ENCODE measurements at regions not wholly inside any gene's neighbourhood (a gene's known extent, or its start where the extent isn't known, plus 50 kb on each side); places are given as distances from the start of the nearest gene placed in this dataset.

GRCh38 chr4:13942977-13943376 lies 315.5 kb upstream of the BOD1L1 start:
- H3K4me1 ChIP-seq: no peaks in the 10 kb centered on the region
- no peaks in the 10 kb centered on the region for H3K36me3 ChIP-seq
- 92% methylated on average over 3 of the region's 3 CpGs for WGBS
- H3K27ac ChIP-seq: no peak overlapping the region
- TF ChIP-seq CTCF (IDR thresholded peaks at IDR 0.05): no peak
- TF ChIP-seq EP300 (IDR thresholded peaks at IDR 0.05): no peak
- TF ChIP-seq POLR2AphosphoS5 (IDR thresholded peaks at IDR 0.05): no peak
- no peak for TF ChIP-seq POLR2A (IDR thresholded peaks at IDR 0.05)
- no peaks in the 10 kb centered on the region for H3K9me3 ChIP-seq
- H3K27me3 ChIP-seq: no peaks in the 10 kb centered on the region
- DNase-seq (ENCODE audit: low spot score in 2 of 2): no peak
- no peak overlapping the region for H3K4me3 ChIP-seq

- no peak overlapping the region for H3K4me3 ChIP-seq
- no peaks in the 10 kb centered on the region for H3K36me3 ChIP-seq
- H3K27ac ChIP-seq: no peak overlapping the region
- WGBS: 49% methylated on average over 10 of the region's 10 CpGs
- no peaks in the 10 kb centered on the region for H3K27me3 ChIP-seq
- no peak for DNase-seq (ENCODE audit: low spot score in 2 of 2)
- TF ChIP-seq EP300 (IDR thresholded peaks at IDR 0.05) (no peak), POLR2AphosphoS5 (IDR thresholded peaks at IDR 0.05) (no peak), POLR2A (IDR thresholded peaks at IDR 0.05) (no peak), CTCF (IDR thresholded peaks at IDR 0.05) (no peak)
- H3K4me1 ChIP-seq: no peaks in the 10 kb centered on the region
- H3K9me3 ChIP-seq: no peaks in the 10 kb centered on the region
These were observed 316.6 kb upstream of the BOD1L1 start for GRCh38 chr4:13944095-13944511.

GRCh38 chr4:13947921-13948320 lies 320.4 kb upstream of the BOD1L1 start:
- H3K4me1 ChIP-seq: no peaks in the 10 kb centered on the region
- no peak for DNase-seq (ENCODE audit: low spot score in 2 of 2)
- WGBS: 89% methylated on average over 1 of the region's 1 CpG

GRCh38 chr4:13950491-13950890 lies 323.0 kb upstream of the BOD1L1 start:
- Histone ChIP-seq H3K4me1 (no peaks in the 10 kb centered on the region), H3K27me3 (no peaks in the 10 kb centered on the region), H3K9me3 (no peaks in the 10 kb centered on the region), H3K36me3 (no peaks in the 10 kb centered on the region), H3K27ac (no peak overlapping the region), H3K4me3 (no peak overlapping the region)
- WGBS: 63% methylated on average over 4 of the region's 4 CpGs
- no peak for TF ChIP-seq EP300 (IDR thresholded peaks at IDR 0.05)
- no peak for TF ChIP-seq POLR2AphosphoS5 (IDR thresholded peaks at IDR 0.05)
- TF ChIP-seq POLR2A (IDR thresholded peaks at IDR 0.05): no peak
- no peak for TF ChIP-seq CTCF (IDR thresholded peaks at IDR 0.05)
- no peak for DNase-seq (ENCODE audit: low spot score in 2 of 2)

More at GRCh38 chr4:13947921-13948320, 320.4 kb upstream of the BOD1L1 start:
- Histone ChIP-seq H3K4me3 (no peak overlapping the region), H3K9me3 (no peaks in the 10 kb centered on the region), H3K27me3 (no peaks in the 10 kb centered on the region), H3K27ac (no peak overlapping the region), H3K36me3 (no peaks in the 10 kb centered on the region)
- TF ChIP-seq EP300 (IDR thresholded peaks at IDR 0.05) (no peak), CTCF (IDR thresholded peaks at IDR 0.05) (no peak), POLR2AphosphoS5 (IDR thresholded peaks at IDR 0.05) (no peak), POLR2A (IDR thresholded peaks at IDR 0.05) (no peak)

GRCh38 chr4:13953083-13953482 lies 325.6 kb upstream of the BOD1L1 start:
- Histone ChIP-seq H3K9me3 (no peaks in the 10 kb centered on the region), H3K4me1 (no peaks in the 10 kb centered on the region), H3K27ac (no peak overlapping the region), H3K36me3 (no peaks in the 10 kb centered on the region), H3K27me3 (no peaks in the 10 kb centered on the region), H3K4me3 (no peak overlapping the region)
- WGBS: 82% methylated on average over 6 of the region's 6 CpGs
- no peak for TF ChIP-seq CTCF (IDR thresholded peaks at IDR 0.05)
- no peak for TF ChIP-seq POLR2A (IDR thresholded peaks at IDR 0.05)
- TF ChIP-seq EP300 (IDR thresholded peaks at IDR 0.05): no peak
- no peak for TF ChIP-seq POLR2AphosphoS5 (IDR thresholded peaks at IDR 0.05)
- DNase-seq (ENCODE audit: low spot score in 2 of 2): no peak
